Fibroblast of lung (primary cell): ENCODE measurements at regions not wholly inside any gene's neighbourhood (a gene's known extent, or its start where the extent isn't known, plus 50 kb on each side); places are given as distances from the start of the nearest gene placed in this dataset.

Source experiments
- DNase-seq, 2 donors: peaks; one replicate each; pipeline versions ENCODE4 v3.0.0 to v3.0.0-alpha.2; 2010; ENCODE audit warnings: low read depth in 2 of 2
- H2AFZ ChIP-seq: 2 replicates; pipeline ENCODE4 v1.5.1; 2012; ENCODE audit warnings: low read length, control low read depth, inconsistent platforms
- H3K27ac ChIP-seq: 2 replicates; pipeline ENCODE4 v1.5.1; 2011; ENCODE audit warnings: low read length, control low read depth; ENCODE audit not compliant: insufficient read depth
- H3K27me3 ChIP-seq: 2 replicates; pipeline ENCODE4 v1.5.1; 2011; ENCODE audit warnings: mild to moderate bottlenecking, low read length; ENCODE audit not compliant: control insufficient read depth, insufficient read depth
- H3K36me3 ChIP-seq: 2 replicates; pipeline ENCODE4 v1.5.1; 2011; ENCODE audit warnings: low read length; ENCODE audit not compliant: control insufficient read depth, insufficient read depth
- H3K4me1 ChIP-seq: 2 replicates; pipeline ENCODE4 v1.5.1; 2011; ENCODE audit warnings: low read length; ENCODE audit not compliant: control insufficient read depth, insufficient read depth; ENCODE audit errors: extremely low read depth
- H3K4me2 ChIP-seq: 2 replicates; pipeline ENCODE4 v1.5.1; 2011; ENCODE audit warnings: low read length, control low read depth; ENCODE audit not compliant: insufficient read depth; ENCODE audit errors: extremely low read depth
- H3K4me3 ChIP-seq, 4 experiments: fragments of 200-600 bp in 1 of 4; sonication (generic) in 1 of 4; replicated peaks in 1 of 4; 2 replicates each; pipeline ENCODE4 v1.5.1; 2011 to 2016; ENCODE audit warnings: low read length in 4 of 4, low read depth in 3 of 4, mild to moderate bottlenecking in 3 of 4, control low read depth in 2 of 4, inconsistent platforms in 1 of 4, mixed read lengths in 1 of 4; ENCODE audit not compliant: insufficient read depth in 1 of 4; ENCODE audit errors: control extremely low read depth in 1 of 4
- H3K79me2 ChIP-seq: 2 replicates; pipeline ENCODE4 v1.5.1; 2012; ENCODE audit warnings: mild to moderate bottlenecking, low read length, inconsistent platforms; ENCODE audit not compliant: control insufficient read depth, insufficient read depth
- H3K9ac ChIP-seq: 2 replicates; pipeline ENCODE4 v1.5.1; 2011; ENCODE audit warnings: mild to moderate bottlenecking, low read length, control low read depth; ENCODE audit not compliant: insufficient read depth
- H3K9me3 ChIP-seq: 2 replicates; pipeline ENCODE4 v1.5.1; 2012; ENCODE audit warnings: low read depth, low read length; ENCODE audit not compliant: control insufficient read depth, insufficient read depth
- H4K20me1 ChIP-seq: 2 replicates; pipeline ENCODE4 v1.5.1; 2011; ENCODE audit warnings: low read length; ENCODE audit not compliant: control insufficient read depth, insufficient read depth; ENCODE audit errors: extremely low read depth
- EZH2 ChIP-seq: IDR thresholded peaks from 2 replicates; pipeline ENCODE4 v1.5.1; 2012; ENCODE audit warnings: low read length, control low read depth, mild to moderate bottlenecking; ENCODE audit errors: missing control alignments
- TF ChIP-seq, protein P1 (sequence below), 2 donors: IDR thresholded peaks in 1 of 2; conservative IDR thresholded peaks in 1 of 2; 1 replicate in 1 of 2; 2 replicates in 1 of 2; pipeline ENCODE4 v1.5.1; 2011 to 2012; ENCODE audit warnings: low read length in 2 of 2, control low read depth in 1 of 2, inconsistent platforms in 1 of 2, low read depth in 1 of 2, mild to moderate bottlenecking in 1 of 2

GRCh38 chr18:46320928-46321711, 216.9 kb downstream of the HAUS1 start:
- Histone ChIP-seq H3K4me3 (no peak overlapping the region), H4K20me1 (no peaks in the 10 kb centered on the region), H3K79me2 (no peaks in the 10 kb centered on the region), H3K9ac (no peak overlapping the region), H3K27ac (no peak overlapping the region), H3K4me1 (no peaks in the 10 kb centered on the region), H2AFZ (no peak overlapping the region), H3K4me2 (no peak overlapping the region), H3K27me3 (no peaks in the 10 kb centered on the region), H3K36me3 (no peaks in the 10 kb centered on the region), H3K9me3 (no peaks in the 10 kb centered on the region)
- TF ChIP-seq, protein P1, sequence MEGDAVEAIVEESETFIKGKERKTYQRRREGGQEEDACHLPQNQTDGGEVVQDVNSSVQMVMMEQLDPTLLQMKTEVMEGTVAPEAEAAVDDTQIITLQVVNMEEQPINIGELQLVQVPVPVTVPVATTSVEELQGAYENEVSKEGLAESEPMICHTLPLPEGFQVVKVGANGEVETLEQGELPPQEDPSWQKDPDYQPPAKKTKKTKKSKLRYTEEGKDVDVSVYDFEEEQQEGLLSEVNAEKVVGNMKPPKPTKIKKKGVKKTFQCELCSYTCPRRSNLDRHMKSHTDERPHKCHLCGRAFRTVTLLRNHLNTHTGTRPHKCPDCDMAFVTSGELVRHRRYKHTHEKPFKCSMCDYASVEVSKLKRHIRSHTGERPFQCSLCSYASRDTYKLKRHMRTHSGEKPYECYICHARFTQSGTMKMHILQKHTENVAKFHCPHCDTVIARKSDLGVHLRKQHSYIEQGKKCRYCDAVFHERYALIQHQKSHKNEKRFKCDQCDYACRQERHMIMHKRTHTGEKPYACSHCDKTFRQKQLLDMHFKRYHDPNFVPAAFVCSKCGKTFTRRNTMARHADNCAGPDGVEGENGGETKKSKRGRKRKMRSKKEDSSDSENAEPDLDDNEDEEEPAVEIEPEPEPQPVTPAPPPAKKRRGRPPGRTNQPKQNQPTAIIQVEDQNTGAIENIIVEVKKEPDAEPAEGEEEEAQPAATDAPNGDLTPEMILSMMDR (conservative IDR thresholded peaks at IDR 0.05 in 1 of 2, IDR thresholded peaks at IDR 0.05 in 1 of 2; ENCODE audit: low read depth in 1 of 2, low read length in 2 of 2) = no peak
- TF ChIP-seq EZH2 = no peak
- DNase-seq = peak; percentile 55 to 86

DNA sequence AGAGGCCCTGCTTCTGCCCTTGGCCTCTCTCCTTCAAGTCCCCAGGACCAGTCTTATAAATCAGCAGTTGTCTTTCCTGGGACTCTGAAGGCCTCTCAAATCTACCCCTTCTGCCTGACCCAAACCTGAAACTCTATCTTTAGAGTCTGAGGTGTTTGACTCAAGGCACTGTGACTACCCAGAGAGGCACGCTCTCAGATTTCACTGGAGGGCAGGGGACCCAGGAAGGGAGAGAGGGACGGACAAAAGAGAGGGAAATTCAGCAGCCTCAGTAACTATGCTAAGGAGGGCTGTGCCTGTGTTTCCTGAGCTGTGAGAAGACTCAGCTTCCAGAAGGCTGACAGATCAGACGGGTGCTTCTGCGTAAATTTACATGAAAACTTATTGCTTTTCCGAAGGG, 217.8 kb downstream of the HAUS1 start:
- peak in 1 of 2 donors; percentile 33 for DNase-seq
- Histone ChIP-seq H3K79me2 (no peaks in the 10 kb centered on the region), H3K4me1 (no peaks in the 10 kb centered on the region), H2AFZ (no peak overlapping the region), H3K9me3 (no peaks in the 10 kb centered on the region), H3K4me3 (no peak overlapping the region), H4K20me1 (no peaks in the 10 kb centered on the region), H3K4me2 (no peak overlapping the region), H3K9ac (no peak overlapping the region), H3K27me3 (no peaks in the 10 kb centered on the region), H3K27ac (no peak overlapping the region), H3K36me3 (no peaks in the 10 kb centered on the region)
- TF ChIP-seq, protein P1 (conservative IDR thresholded peaks at IDR 0.05 in 1 of 2, IDR thresholded peaks at IDR 0.05 in 1 of 2; ENCODE audit: low read depth in 1 of 2, low read length in 2 of 2) = no peak
- TF ChIP-seq EZH2 = no peak

GRCh38 chr18:46322411-46322891, 218.3 kb downstream of the HAUS1 start:
- no peaks in the 10 kb centered on the region for H3K9me3 ChIP-seq
- no peak overlapping the region for H2AFZ ChIP-seq
- no peak overlapping the region for H3K27ac ChIP-seq
- no peak overlapping the region for H3K9ac ChIP-seq
- H3K27me3 ChIP-seq = no peaks in the 10 kb centered on the region
- no peaks in the 10 kb centered on the region for H3K4me1 ChIP-seq
- no peak overlapping the region for H3K4me2 ChIP-seq
- no peaks in the 10 kb centered on the region for H3K36me3 ChIP-seq
- TF ChIP-seq EZH2 = no peak
- TF ChIP-seq, protein P1 (conservative IDR thresholded peaks at IDR 0.05 in 1 of 2, IDR thresholded peaks at IDR 0.05 in 1 of 2; ENCODE audit: low read depth in 1 of 2, low read length in 2 of 2) = no peak
- no peaks in the 10 kb centered on the region for H3K79me2 ChIP-seq
- DNase-seq = peak in 1 of 2 donors; percentile 48
- no peak overlapping the region for H3K4me3 ChIP-seq
- no peaks in the 10 kb centered on the region for H4K20me1 ChIP-seq
